Caco-2 (cell line): ENCODE measurements at regions not wholly inside any gene's neighbourhood (a gene's known extent, or its start where the extent isn't known, plus 50 kb on each side); places are given as distances from the start of the nearest gene placed in this dataset.

Experiments
- BruUV-seq: library from RNA; stranded (reverse); fragments of 400-500 nt; replicated peaks from 2 replicates; lab custom pipeline; 2021; lab: Mats Ljungman, UMichigan
- CTCF ChIA-PET: fragments of 300-600 bp; sonication (Branson Sonifier 250); formaldehyde crosslinking; loops from one replicate; lab custom pipeline; 2022; ENCODE audit warnings: antibody characterized with exemption; lab: Charles Lee
- POLR2A ChIA-PET: fragments of 300-600 bp; sonication (Branson Sonifier 250); formaldehyde crosslinking; loops from one replicate; lab custom pipeline; 2022; ENCODE audit warnings: antibody characterized with exemption; lab: Charles Lee
- DNase-seq, 2 experiments: peaks; one replicate each; pipeline versions ENCODE4 v3.0.0 to v3.0.0-alpha.2; 2020 to 2022
- H3K27me3 ChIP-seq: replicated peaks from 2 replicates; pipeline ENCODE4 v1.6.0; 2011; ENCODE audit warnings: low read length; ENCODE audit not compliant: control insufficient read depth, insufficient read depth
- H3K36me3 ChIP-seq: 2 replicates; pipeline ENCODE4 v1.5.1; 2011; ENCODE audit warnings: low read length; ENCODE audit not compliant: control insufficient read depth, insufficient read depth
- H3K4me1 ChIP-seq: fragments of 250-450 bp; sonication (Bioruptor Pico); 2 replicates; pipeline ENCODE4 v1.5.1; 2020; ENCODE audit warnings: mild to moderate bottlenecking
- H3K4me3 ChIP-seq: 2 replicates; pipeline ENCODE4 v1.5.1; 2011; ENCODE audit warnings: low read depth, mild to moderate bottlenecking, control low read depth, low read length
- H3K9me3 ChIP-seq: fragments of 250-450 bp; sonication (Bioruptor Pico); 2 replicates; pipeline ENCODE4 v1.5.1; 2020; ENCODE audit warnings: mild to moderate bottlenecking, moderate library complexity
- H3K27ac Mint-ChIP-seq: one replicate; pipeline ENCODE4 v1.8.0; 2022; ENCODE audit warnings: mixed read lengths; ENCODE audit not compliant: unreplicated experiment
- H3K27me3 Mint-ChIP-seq: one replicate; pipeline ENCODE4 v1.8.0; 2022; ENCODE audit warnings: mixed read lengths; ENCODE audit not compliant: insufficient read depth, unreplicated experiment
- H3K36me3 Mint-ChIP-seq: one replicate; pipeline ENCODE4 v1.8.0; 2022; ENCODE audit warnings: mild to moderate bottlenecking, mixed read lengths; ENCODE audit not compliant: insufficient read depth, unreplicated experiment
- H3K4me1 Mint-ChIP-seq: one replicate; pipeline ENCODE4 v1.8.0; 2022; ENCODE audit warnings: low read depth, mixed read lengths; ENCODE audit not compliant: unreplicated experiment
- H3K4me3 Mint-ChIP-seq: one replicate; pipeline ENCODE4 v1.8.0; 2022; ENCODE audit warnings: mild to moderate bottlenecking, moderate library complexity, mixed read lengths; ENCODE audit not compliant: unreplicated experiment
- H3K9me3 Mint-ChIP-seq: one replicate; pipeline ENCODE4 v1.8.0; 2022; ENCODE audit warnings: mixed read lengths; ENCODE audit not compliant: unreplicated experiment
- intact Hi-C: fragments of 100-400 bp; cut with micrococcal nuclease; formaldehyde crosslinking; loops from one replicate; pipeline ENCODE4 v1.10.0; 2022; ENCODE audit not compliant: unreplicated experiment
- TF ChIP-seq, protein P1 (sequence below), 2 experiments: fragments of 200-600 bp in 1 of 2; IDR thresholded peaks; 1 replicate in 1 of 2; 2 replicates in 1 of 2; pipeline versions ENCODE4 v1.5.1 to v1.8.0; 2011 to 2022; ENCODE audit warnings: antibody characterized with exemption in 1 of 2, control low read depth in 1 of 2, inconsistent platforms in 1 of 2, low read depth in 1 of 2, low read length in 1 of 2, mild to moderate bottlenecking in 1 of 2, moderate library complexity in 1 of 2; ENCODE audit not compliant: insufficient read depth in 1 of 2, severe bottlenecking in 1 of 2, unreplicated experiment in 1 of 2

- intact Hi-C loops, result no loop called here
- Histone ChIP-seq H3K4me1 (no peaks in the 10 kb centered on the region), H3K36me3 (no peaks in the 10 kb centered on the region), H3K4me3 (no peak overlapping the region), H3K9me3 (no peaks in the 10 kb centered on the region), H3K27me3 (no peaks in the 10 kb centered on the region)
- H3K27ac Mint-ChIP-seq, result no peak overlapping the region
- peaks cover 24% of the 10 kb centered on the region for H3K27me3 Mint-ChIP-seq
- no peak for DNase-seq
- no peak overlapping the region for H3K4me3 Mint-ChIP-seq
- ChIA-PET POLR2A (no interaction called here), CTCF (no interaction called here)
- H3K4me1 Mint-ChIP-seq, result no peaks in the 10 kb centered on the region
- H3K9me3 Mint-ChIP-seq, result no peaks in the 10 kb centered on the region
- TF ChIP-seq, protein P1, sequence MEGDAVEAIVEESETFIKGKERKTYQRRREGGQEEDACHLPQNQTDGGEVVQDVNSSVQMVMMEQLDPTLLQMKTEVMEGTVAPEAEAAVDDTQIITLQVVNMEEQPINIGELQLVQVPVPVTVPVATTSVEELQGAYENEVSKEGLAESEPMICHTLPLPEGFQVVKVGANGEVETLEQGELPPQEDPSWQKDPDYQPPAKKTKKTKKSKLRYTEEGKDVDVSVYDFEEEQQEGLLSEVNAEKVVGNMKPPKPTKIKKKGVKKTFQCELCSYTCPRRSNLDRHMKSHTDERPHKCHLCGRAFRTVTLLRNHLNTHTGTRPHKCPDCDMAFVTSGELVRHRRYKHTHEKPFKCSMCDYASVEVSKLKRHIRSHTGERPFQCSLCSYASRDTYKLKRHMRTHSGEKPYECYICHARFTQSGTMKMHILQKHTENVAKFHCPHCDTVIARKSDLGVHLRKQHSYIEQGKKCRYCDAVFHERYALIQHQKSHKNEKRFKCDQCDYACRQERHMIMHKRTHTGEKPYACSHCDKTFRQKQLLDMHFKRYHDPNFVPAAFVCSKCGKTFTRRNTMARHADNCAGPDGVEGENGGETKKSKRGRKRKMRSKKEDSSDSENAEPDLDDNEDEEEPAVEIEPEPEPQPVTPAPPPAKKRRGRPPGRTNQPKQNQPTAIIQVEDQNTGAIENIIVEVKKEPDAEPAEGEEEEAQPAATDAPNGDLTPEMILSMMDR (IDR thresholded peaks at IDR 0.05; ENCODE audit: insufficient read depth in 1 of 2, low read depth in 1 of 2, low read length in 1 of 2, severe bottlenecking in 1 of 2, unreplicated experiment in 1 of 2), result no peak
- no peaks in the 10 kb centered on the region for H3K36me3 Mint-ChIP-seq
- BruUV-seq, result no TSS peak
Observed at GRCh38 chr17:55567240-55568214, 56.3 kb upstream of the SMIM36 start.

GRCh38 chr17:55564081-55564480, 52.8 kb upstream of the SMIM36 start:
- Histone ChIP-seq H3K36me3 (no peaks in the 10 kb centered on the region), H3K27me3 (peaks cover 2% of the 10 kb centered on the region; the same call in 1 of the 2 replicates), H3K9me3 (no peaks in the 10 kb centered on the region), H3K4me3 (no peak overlapping the region), H3K4me1 (no peaks in the 10 kb centered on the region)
- no peak for DNase-seq
- H3K9me3 Mint-ChIP-seq, result no peaks in the 10 kb centered on the region
- H3K27ac Mint-ChIP-seq, result no peak overlapping the region
- H3K4me1 Mint-ChIP-seq, result no peaks in the 10 kb centered on the region
- intact Hi-C loops, result no loop called here
- no TSS peak for BruUV-seq
- H3K4me3 Mint-ChIP-seq, result no peak overlapping the region
- peaks cover 29% of the 10 kb centered on the region for H3K27me3 Mint-ChIP-seq
- H3K36me3 Mint-ChIP-seq, result no peaks in the 10 kb centered on the region
- POLR2A ChIA-PET, result no interaction called here
- CTCF ChIA-PET, result no interaction called here
- TF ChIP-seq, protein P1 (IDR thresholded peaks at IDR 0.05; ENCODE audit: insufficient read depth in 1 of 2, low read depth in 1 of 2, low read length in 1 of 2, severe bottlenecking in 1 of 2, unreplicated experiment in 1 of 2), result no peak

GRCh38 chr17:55563363-55563762, 52.1 kb upstream of the SMIM36 start:
- intact Hi-C loops, result no loop called here
- Mint-ChIP-seq H3K27ac (no peak overlapping the region), H3K4me1 (no peaks in the 10 kb centered on the region), H3K9me3 (no peaks in the 10 kb centered on the region), H3K27me3 (peaks cover 29% of the 10 kb centered on the region), H3K36me3 (no peaks in the 10 kb centered on the region), H3K4me3 (no peak overlapping the region)
- Histone ChIP-seq H3K9me3 (no peaks in the 10 kb centered on the region), H3K36me3 (no peaks in the 10 kb centered on the region), H3K4me1 (no peaks in the 10 kb centered on the region), H3K4me3 (no peak overlapping the region), H3K27me3 (peaks cover 2% of the 10 kb centered on the region; the same call in 1 of the 2 replicates)
- ChIA-PET CTCF (no interaction called here), POLR2A (no interaction called here)
- BruUV-seq, result no TSS peak
- no peak for DNase-seq
- TF ChIP-seq, protein P1 (IDR thresholded peaks at IDR 0.05; ENCODE audit: insufficient read depth in 1 of 2, low read depth in 1 of 2, low read length in 1 of 2, severe bottlenecking in 1 of 2, unreplicated experiment in 1 of 2), result no peak
